ENCODE measurements at regions not wholly inside any gene's neighbourhood (a gene's known extent, or its start where the extent isn't known, plus 50 kb on each side); places are given as distances from the start of the nearest gene placed in this dataset.

DNA sequence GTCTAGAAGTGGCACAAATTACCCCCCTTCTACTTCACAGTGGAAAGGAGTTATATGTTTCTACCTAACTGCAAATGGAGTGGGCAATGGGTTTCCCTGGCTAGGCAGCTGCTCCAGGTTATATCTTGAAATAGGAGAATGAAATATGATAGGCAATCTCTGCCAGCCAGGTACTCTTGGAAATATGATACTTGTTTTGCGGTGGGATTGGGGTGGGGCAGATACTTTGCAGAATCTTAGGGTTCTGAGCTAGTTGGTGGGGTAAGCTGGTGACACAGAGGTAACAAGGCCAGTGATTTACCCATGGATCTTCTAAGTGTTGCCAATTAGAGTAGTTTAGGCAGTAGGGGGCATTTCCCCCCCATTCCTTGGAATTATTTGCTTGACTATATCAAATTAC is 140.1 kb downstream of the ATP23 start:
- H3K27ac Mint-ChIP-seq, result no peak overlapping the region
- DNase-seq (no peak), ATAC-seq (no peak)
- ChIA-PET POLR2A (no interaction called here), CTCF (no interaction called here)
- H3K9me3 Mint-ChIP-seq, result no peaks in the 10 kb centered on the region
- H3K36me3 Mint-ChIP-seq (ENCODE audit: low read depth), result no peaks in the 10 kb centered on the region
- peaks cover 13% of the 10 kb centered on the region for H3K27me3 Mint-ChIP-seq
- intact Hi-C loops (cut with micrococcal nuclease), result no loop called here
- TF ChIP-seq, protein P1, sequence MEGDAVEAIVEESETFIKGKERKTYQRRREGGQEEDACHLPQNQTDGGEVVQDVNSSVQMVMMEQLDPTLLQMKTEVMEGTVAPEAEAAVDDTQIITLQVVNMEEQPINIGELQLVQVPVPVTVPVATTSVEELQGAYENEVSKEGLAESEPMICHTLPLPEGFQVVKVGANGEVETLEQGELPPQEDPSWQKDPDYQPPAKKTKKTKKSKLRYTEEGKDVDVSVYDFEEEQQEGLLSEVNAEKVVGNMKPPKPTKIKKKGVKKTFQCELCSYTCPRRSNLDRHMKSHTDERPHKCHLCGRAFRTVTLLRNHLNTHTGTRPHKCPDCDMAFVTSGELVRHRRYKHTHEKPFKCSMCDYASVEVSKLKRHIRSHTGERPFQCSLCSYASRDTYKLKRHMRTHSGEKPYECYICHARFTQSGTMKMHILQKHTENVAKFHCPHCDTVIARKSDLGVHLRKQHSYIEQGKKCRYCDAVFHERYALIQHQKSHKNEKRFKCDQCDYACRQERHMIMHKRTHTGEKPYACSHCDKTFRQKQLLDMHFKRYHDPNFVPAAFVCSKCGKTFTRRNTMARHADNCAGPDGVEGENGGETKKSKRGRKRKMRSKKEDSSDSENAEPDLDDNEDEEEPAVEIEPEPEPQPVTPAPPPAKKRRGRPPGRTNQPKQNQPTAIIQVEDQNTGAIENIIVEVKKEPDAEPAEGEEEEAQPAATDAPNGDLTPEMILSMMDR (IDR thresholded peaks at IDR 0.05), result no peak
- H3K4me1 Mint-ChIP-seq (ENCODE audit: low read depth), result no peaks in the 10 kb centered on the region
- no peak overlapping the region for H3K4me3 Mint-ChIP-seq

DNA sequence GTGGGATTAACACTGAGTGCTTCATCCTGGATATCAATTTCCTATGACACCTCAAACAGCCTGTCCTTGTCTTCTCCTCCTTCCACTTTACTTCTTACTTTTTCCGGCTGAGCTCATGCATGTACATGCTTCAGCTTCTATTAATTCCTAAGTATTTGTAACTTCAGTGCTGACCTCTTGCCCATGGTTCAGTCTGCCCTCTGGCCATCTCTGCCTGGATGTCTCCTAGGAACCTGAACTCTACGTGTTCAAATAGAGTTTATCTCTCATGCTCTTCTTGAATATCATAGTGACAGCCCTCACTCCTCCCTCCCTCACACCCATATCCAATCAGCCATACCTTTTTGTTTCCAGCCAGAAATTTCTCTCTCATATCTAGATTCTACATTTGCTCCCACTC is 141.6 kb downstream of the ATP23 start:
- Mint-ChIP-seq H3K4me1 (ENCODE audit: low read depth) (no peaks in the 10 kb centered on the region), H3K27me3 (peaks cover 11% of the 10 kb centered on the region), H3K4me3 (no peak overlapping the region), H3K9me3 (no peaks in the 10 kb centered on the region), H3K36me3 (ENCODE audit: low read depth) (no peaks in the 10 kb centered on the region), H3K27ac (no peak overlapping the region)
- no peak for ATAC-seq
- DNase-seq, result no peak
- intact Hi-C loops (cut with micrococcal nuclease), result no loop called here
- POLR2A ChIA-PET, result no interaction called here
- TF ChIP-seq, protein P1 (IDR thresholded peaks at IDR 0.05), result no peak
- CTCF ChIA-PET, result interaction anchor here (1.2 kb wide), 1 partner anchor 100 kb away, joined by 3 read pairs; no protein-coding TSS in a partner anchor

DNA sequence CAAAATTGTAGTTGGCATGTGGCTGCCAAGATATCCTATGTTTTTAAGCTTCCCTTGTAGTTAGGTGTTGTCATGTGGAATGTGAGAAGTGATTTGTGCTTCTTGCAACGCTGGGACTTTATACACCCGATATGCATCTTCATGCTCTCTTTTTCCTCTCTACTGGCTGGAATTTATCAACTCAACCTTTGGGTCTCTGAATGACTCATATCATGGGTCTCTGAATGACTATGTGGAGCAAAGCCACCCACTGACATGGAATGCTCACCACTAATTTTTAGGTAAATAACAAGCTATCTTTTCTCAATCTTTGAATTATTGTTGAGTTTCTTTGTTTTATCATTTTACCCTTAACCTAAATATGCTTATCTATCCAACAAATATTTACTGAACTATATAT is 144.6 kb downstream of the ATP23 start:
- Mint-ChIP-seq H3K27ac (no peak overlapping the region), H3K4me1 (ENCODE audit: low read depth) (no peaks in the 10 kb centered on the region), H3K27me3 (peaks cover 8% of the 10 kb centered on the region), H3K4me3 (no peak overlapping the region), H3K9me3 (no peaks in the 10 kb centered on the region), H3K36me3 (ENCODE audit: low read depth) (no peaks in the 10 kb centered on the region)
- ChIA-PET POLR2A (interaction anchor here (1.4 kb wide), 1 partner anchor 10 kb away, joined by 10 read pairs; no protein-coding TSS in a partner anchor), CTCF (no interaction called here)
- TF ChIP-seq, protein P1 (IDR thresholded peaks at IDR 0.05), result no peak
- intact Hi-C loops (cut with micrococcal nuclease), result no loop called here
- DNase-seq (no peak), ATAC-seq (no peak)

DNA sequence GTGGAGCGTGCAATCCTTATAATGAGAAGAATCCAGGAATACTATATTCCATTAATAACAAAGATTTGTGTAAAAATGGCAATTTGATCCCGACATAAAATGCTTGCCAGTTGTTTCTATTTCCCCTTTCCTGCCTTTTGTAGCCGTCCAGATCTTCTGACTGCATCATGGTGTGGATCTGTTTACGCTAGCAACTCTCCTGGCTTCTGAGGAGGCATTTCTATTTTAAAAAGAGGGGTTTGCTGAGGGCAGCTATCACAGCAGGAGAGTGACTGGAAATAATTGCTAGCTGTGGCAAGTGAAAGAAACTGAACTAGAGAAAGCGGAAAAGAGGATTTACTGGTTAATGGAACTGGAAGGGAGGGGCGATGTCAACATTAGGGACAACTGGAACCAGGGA is 145.6 kb downstream of the ATP23 start:
- no peak overlapping the region for H3K27ac Mint-ChIP-seq
- CTCF ChIA-PET, result no interaction called here
- H3K4me1 Mint-ChIP-seq (ENCODE audit: low read depth), result no peaks in the 10 kb centered on the region
- H3K27me3 Mint-ChIP-seq, result peaks cover 7% of the 10 kb centered on the region
- TF ChIP-seq, protein P1 (IDR thresholded peaks at IDR 0.05), result no peak
- intact Hi-C loops (cut with micrococcal nuclease), result no loop called here
- H3K4me3 Mint-ChIP-seq, result no peak overlapping the region
- no peak for DNase-seq
- no peak for ATAC-seq
- no peaks in the 10 kb centered on the region for H3K9me3 Mint-ChIP-seq
- POLR2A ChIA-PET, result no interaction called here
- H3K36me3 Mint-ChIP-seq (ENCODE audit: low read depth), result no peaks in the 10 kb centered on the region

DNA sequence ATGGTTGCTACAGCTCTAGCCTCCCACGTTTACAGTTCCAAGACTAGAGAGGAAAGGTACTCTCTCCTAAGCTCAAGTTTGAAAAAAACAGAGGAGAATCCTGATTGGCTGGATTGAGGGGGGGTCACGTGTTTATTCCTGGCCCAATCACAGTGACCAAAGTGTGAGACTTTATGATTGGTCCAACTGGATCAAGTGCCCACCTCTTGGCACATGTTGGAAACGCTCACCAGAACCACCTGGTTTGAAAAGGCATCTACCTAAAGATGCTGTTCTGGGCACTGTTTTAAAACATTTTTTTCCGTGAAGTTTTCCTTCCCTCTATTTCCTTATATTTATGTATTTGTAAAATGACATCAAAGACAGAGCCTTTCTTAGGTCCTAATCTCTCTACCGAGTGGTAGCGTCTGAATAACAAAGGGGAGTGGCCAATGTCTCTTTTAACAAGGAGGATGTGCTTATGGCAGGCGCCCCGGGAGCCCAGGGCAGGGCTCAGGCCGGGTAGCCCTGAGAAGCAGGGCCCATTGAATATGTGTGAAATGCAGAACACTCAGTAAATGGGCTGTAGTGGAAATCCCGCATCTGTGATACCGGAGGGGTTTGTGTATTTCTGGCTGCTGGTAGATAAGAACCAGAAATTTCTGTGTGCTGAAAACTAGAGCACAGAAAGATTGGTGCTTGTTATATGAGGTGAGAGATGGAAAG is 146.2 kb downstream of the ATP23 start:
- TF ChIP-seq, protein P1 (IDR thresholded peaks at IDR 0.05), result no peak
- POLR2A ChIA-PET, result no interaction called here
- H3K4me1 Mint-ChIP-seq (ENCODE audit: low read depth), result no peaks in the 10 kb centered on the region
- no peaks in the 10 kb centered on the region for H3K9me3 Mint-ChIP-seq
- no peak overlapping the region for H3K27ac Mint-ChIP-seq
- H3K36me3 Mint-ChIP-seq (ENCODE audit: low read depth), result no peaks in the 10 kb centered on the region
- ATAC-seq, result no peak
- peaks cover 7% of the 10 kb centered on the region for H3K27me3 Mint-ChIP-seq
- CTCF ChIA-PET, result no interaction called here
- intact Hi-C loops (cut with micrococcal nuclease), result no loop called here
- H3K4me3 Mint-ChIP-seq, result no peak overlapping the region
- DNase-seq, result no peak
